RPMI7951 (cell line): ENCODE measurements at regions not wholly inside any gene's neighbourhood (a gene's known extent, or its start where the extent isn't known, plus 50 kb on each side); places are given as distances from the start of the nearest gene placed in this dataset.
"Not testable (repeated sequence)": the region's sequence is repeated elsewhere in the genome, so short reads cannot be mapped to it uniquely, and the experiment has no call there.

Source experiments
- DNase-seq: peaks from one replicate; pipeline ENCODE4 v3.0.0-alpha.2; 2012; ENCODE audit warnings: low read depth

DNA sequence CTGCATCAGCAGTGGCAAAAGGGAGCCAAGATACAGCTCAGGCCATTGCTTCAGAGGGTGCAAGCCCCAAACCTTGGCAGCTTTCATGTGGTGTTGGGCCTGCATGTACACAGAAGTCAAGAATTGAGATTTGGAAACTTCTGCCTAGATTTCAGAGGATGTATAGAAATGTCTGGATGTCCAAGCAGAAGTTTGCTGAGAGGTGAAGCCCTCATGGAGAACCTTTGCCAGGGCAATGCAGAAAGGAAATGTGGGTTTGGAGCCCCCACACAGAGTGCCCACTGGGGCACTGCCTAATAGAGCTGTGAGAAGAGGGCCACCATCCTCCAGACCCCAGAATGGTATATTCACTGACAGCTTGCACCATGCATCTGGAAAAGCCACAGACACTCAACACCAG, 51.3 kb upstream of the DCLK2 start:
- DNase-seq = not testable (repeated sequence)
